Activated CD8-positive, alpha-beta T cell treated with anti-CD3 and anti-CD28 coated beads for 36 hours (primary cell): ENCODE measurements at regions not wholly inside any gene's neighbourhood (a gene's known extent, or its start where the extent isn't known, plus 50 kb on each side); places are given as distances from the start of the nearest gene placed in this dataset.

Source experiments
- ATAC-seq: fragments of 200-7000 bp; cut with Tn5 transposase; one replicate; pipeline ENCODE4 v1.10.0; 2021; ENCODE audit warnings: mild to moderate bottlenecking, moderate library complexity
- CTCF ChIA-PET: fragments of 350-600 bp; sonication (Branson Sonifier 250); formaldehyde crosslinking; loops from one replicate; lab custom pipeline; 2021; ENCODE audit warnings: antibody characterized with exemption; lab: Charles Lee
- POLR2A ChIA-PET: fragments of 350-600 bp; sonication (Branson Sonifier 250); formaldehyde crosslinking; loops from one replicate; lab custom pipeline; 2021; ENCODE audit warnings: antibody characterized with exemption; lab: Charles Lee
- DNase-seq: peaks from one replicate; pipeline ENCODE4 v3.0.0-alpha.2; 2020
- H3K27ac Mint-ChIP-seq: one replicate; pipeline ENCODE4 v1.8.0; 2021; ENCODE audit warnings: mild to moderate bottlenecking, mixed read lengths
- H3K27me3 Mint-ChIP-seq: one replicate; pipeline ENCODE4 v1.8.0; 2021; ENCODE audit warnings: mixed read lengths
- H3K36me3 Mint-ChIP-seq: one replicate; pipeline ENCODE4 v1.8.0; 2021; ENCODE audit warnings: low read depth, mixed read lengths
- H3K4me1 Mint-ChIP-seq: one replicate; pipeline ENCODE4 v1.8.0; 2021; ENCODE audit warnings: low read depth, mixed read lengths
- H3K4me3 Mint-ChIP-seq: one replicate; pipeline ENCODE4 v1.8.0; 2021; ENCODE audit warnings: mild to moderate bottlenecking, moderate library complexity, mixed read lengths
- H3K9me3 Mint-ChIP-seq: one replicate; pipeline ENCODE4 v1.8.0; 2021; ENCODE audit warnings: mixed read lengths
- CTCF ChIP-seq: fragments of 200-600 bp; IDR thresholded peaks from one replicate; pipeline ENCODE4 v1.8.0; 2022; ENCODE audit warnings: antibody characterized with exemption, mild to moderate bottlenecking
- intact Hi-C: fragments of 100-400 bp; cut with micrococcal nuclease; formaldehyde crosslinking; loops from one replicate; pipeline ENCODE4 v1.10.0; 2022

GRCh38 chr4:147020456-147020855 is 74.8 kb upstream of the TTC29 start:
- ChIA-PET POLR2A (no interaction called here), CTCF (interaction anchor here (1.4 to 7.7 kb wide), 3 partner anchors 66 to 77 kb away, joined by 5 to 120 read pairs (median 8); no protein-coding TSS in a partner anchor)
- Mint-ChIP-seq H3K9me3 (no peaks in the 10 kb centered on the region), H3K36me3 (no peaks in the 10 kb centered on the region), H3K27me3 (no peaks in the 10 kb centered on the region), H3K4me3 (no peak overlapping the region), H3K27ac (no peak overlapping the region), H3K4me1 (no peaks in the 10 kb centered on the region)
- no peak for TF ChIP-seq CTCF
- intact Hi-C loops = no loop called here
- DNase-seq = no peak
- no peak for ATAC-seq

- peaks cover 3% of the 10 kb centered on the region for H3K27me3 Mint-ChIP-seq
- POLR2A ChIA-PET = no interaction called here
These were observed 79.4 kb upstream of the TTC29 start for GRCh38 chr4:147025042-147025441.

GRCh38 chr4:147029296-147029695 is 83.6 kb upstream of the TTC29 start:
- Mint-ChIP-seq H3K4me1 (no peaks in the 10 kb centered on the region), H3K27ac (no peak overlapping the region), H3K9me3 (no peaks in the 10 kb centered on the region), H3K27me3 (peaks cover 3% of the 10 kb centered on the region), H3K4me3 (no peak overlapping the region), H3K36me3 (no peaks in the 10 kb centered on the region)
- POLR2A ChIA-PET = no interaction called here
- ATAC-seq = no peak
- no peak for DNase-seq
- no peak for TF ChIP-seq CTCF
- CTCF ChIA-PET = no interaction called here
- intact Hi-C loops = no loop called here

More at GRCh38 chr4:147025042-147025441, 79.4 kb upstream of the TTC29 start:
- intact Hi-C loops = no loop called here
- CTCF ChIA-PET = interaction anchor here (1.1 kb wide), 1 partner anchor 72 kb away, joined by 5 read pairs; no protein-coding TSS in a partner anchor
- Mint-ChIP-seq H3K9me3 (no peaks in the 10 kb centered on the region), H3K4me1 (no peaks in the 10 kb centered on the region), H3K27ac (no peak overlapping the region), H3K4me3 (no peak overlapping the region), H3K36me3 (no peaks in the 10 kb centered on the region)
- ATAC-seq = no peak
- TF ChIP-seq CTCF = no peak
- DNase-seq = no peak

GRCh38 chr4:147034372-147034771 is 88.7 kb upstream of the TTC29 start:
- Mint-ChIP-seq H3K4me1 (no peaks in the 10 kb centered on the region), H3K9me3 (no peaks in the 10 kb centered on the region), H3K36me3 (no peaks in the 10 kb centered on the region), H3K27me3 (peaks cover 9% of the 10 kb centered on the region), H3K4me3 (no peak overlapping the region), H3K27ac (no peak overlapping the region)
- ATAC-seq (no peak), DNase-seq (no peak)
- ChIA-PET POLR2A (no interaction called here), CTCF (no interaction called here)
- no peak for TF ChIP-seq CTCF
- intact Hi-C loops = no loop called here

GRCh38 chr4:147037069-147037468 is 91.4 kb upstream of the TTC29 start:
- Mint-ChIP-seq H3K27me3 (peaks cover 13% of the 10 kb centered on the region), H3K9me3 (no peaks in the 10 kb centered on the region), H3K4me1 (no peaks in the 10 kb centered on the region), H3K36me3 (no peaks in the 10 kb centered on the region), H3K27ac (no peak overlapping the region), H3K4me3 (no peak overlapping the region)
- intact Hi-C loops = no loop called here
- DNase-seq = no peak
- ChIA-PET POLR2A (no interaction called here), CTCF (interaction anchor here (2.3 kb wide), 1 partner anchor 60 kb away, joined by 10 read pairs; no protein-coding TSS in a partner anchor)
- no peak for ATAC-seq
- no peak for TF ChIP-seq CTCF
